HG02840 (cell line): ENCODE measurements at regions not wholly inside any gene's neighbourhood (a gene's known extent, or its start where the extent isn't known, plus 50 kb on each side); places are given as distances from the start of the nearest gene placed in this dataset.
"Not testable (repeated sequence)": the region's sequence is repeated elsewhere in the genome, so short reads cannot be mapped to it uniquely, and the experiment has no call there.

Experiments used
- ATAC-seq: cut with Tn5 transposase; IDR thresholded peaks from one replicate; pipeline ENCODE4 v1.9.1; 2021; ENCODE audit warnings: mild to moderate bottlenecking, moderate library complexity, moderate number of reproducible peaks; ENCODE audit not compliant: unreplicated experiment, low FRiP score

DNA sequence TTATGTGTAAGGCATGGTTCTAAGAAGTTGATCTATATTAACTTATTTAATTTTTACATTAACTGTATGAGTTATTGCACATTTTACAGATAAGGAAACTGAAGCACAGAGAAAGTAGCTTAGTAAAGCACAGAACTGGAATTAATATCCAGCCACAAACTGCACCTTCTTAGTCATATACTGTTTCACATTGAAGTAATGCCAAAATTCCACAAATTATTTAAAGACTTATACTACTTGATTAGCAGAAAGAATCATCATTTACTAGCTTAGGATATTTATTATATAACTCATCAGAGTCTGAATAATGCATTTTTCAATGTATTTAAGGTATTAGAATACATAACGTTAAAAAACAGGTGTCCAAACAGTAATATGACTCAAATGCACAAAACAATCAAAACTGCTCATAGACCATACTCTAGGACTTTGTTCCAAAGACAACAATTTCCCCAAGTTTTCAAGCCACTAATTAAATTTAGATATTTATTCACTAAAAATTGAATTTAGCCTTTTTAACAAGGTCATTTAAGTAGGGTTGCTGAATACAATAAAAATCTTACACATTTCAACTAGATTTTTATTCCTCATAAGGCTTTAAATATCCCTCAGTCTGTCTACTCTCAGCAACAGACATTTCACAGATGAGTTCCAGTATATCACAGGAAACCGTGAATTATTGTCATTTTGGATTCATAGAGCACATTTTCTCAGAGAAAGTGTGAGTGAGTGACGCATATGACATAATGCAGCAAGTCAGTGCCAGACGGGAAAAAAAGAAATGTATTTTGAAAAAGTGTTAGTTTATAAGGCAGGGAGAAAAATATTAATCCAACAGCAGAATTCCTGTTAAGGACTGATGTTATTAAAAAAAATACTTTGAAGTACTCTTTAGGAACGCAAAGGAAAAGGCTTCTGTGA lies 782.5 kb downstream of the TMTC2 start:
- no peak for ATAC-seq

DNA sequence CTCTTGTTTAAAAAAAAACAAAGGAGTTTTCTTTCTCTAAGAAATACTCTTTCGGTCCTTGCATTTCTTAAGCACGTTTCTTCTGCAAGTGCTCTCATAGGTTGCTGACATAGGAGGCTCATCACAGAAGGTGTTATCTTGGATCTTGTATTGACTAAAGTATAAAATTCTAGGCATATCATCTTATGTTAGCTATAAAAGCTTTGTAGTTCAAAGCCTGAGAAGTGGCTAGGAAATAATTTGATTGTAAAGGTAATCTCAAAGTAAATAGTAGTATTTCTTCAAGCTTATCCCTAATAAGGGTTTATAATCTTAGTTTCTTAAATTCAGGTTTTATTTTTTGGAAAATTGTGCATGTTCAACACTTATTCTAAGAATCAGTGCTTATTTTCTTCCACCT lies 778.9 kb downstream of the TMTC2 start:
- no peak for ATAC-seq

- ATAC-seq = no peak
These were observed 775.7 kb downstream of the TMTC2 start for GRCh38 chr12:83462419-83462818.

DNA sequence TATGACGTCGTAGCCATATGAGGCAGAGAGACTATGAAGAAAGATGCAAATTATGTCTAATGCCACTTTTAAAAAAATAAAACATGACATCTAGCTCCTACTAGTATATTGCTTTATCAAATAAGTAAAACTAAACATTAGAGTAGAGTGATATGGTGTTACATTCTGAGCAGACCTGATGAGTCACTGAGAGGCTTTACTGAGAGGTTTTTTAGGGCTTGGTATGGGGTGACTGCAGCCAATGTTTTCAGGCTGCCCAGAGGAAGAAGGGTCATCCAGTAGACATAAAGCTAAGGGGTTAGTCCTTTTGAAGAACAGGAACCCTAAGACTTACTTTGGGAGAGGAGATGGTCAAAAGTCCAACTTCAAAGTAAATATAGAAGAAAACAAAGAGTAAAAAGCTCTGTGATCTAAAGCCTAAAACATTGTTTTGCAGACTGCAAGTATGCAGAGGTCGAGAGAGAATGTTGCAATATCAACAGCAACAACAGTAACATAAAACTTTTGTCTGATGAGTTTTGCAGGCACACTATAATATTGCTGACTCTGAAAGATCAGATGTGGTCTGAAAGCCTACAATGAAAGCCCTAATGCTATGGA lies 774.7 kb downstream of the TMTC2 start:
- no peak for ATAC-seq

- no peak for ATAC-seq
These were observed 764.5 kb downstream of the TMTC2 start for GRCh38 chr12:83451189-83451588.

DNA sequence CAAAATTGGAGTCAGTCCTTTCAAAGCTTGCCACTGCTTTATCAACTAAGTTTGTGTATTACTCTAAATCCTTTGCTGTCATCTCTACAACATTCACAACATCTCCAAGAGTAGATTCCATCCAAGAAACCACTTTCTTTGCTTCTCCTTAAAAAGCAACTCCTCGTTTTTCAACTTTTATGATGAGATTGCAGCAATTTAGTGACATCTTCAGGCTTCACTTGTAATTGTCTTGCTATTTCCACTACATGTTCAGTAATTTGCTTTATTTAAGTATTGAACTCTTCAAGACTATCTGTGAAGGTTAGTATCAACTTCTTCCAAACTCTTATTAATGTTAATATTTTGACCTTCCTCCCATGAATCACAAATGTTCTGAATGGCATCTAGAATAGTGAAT lies 747.9 kb downstream of the TMTC2 start:
- ATAC-seq = no peak

DNA sequence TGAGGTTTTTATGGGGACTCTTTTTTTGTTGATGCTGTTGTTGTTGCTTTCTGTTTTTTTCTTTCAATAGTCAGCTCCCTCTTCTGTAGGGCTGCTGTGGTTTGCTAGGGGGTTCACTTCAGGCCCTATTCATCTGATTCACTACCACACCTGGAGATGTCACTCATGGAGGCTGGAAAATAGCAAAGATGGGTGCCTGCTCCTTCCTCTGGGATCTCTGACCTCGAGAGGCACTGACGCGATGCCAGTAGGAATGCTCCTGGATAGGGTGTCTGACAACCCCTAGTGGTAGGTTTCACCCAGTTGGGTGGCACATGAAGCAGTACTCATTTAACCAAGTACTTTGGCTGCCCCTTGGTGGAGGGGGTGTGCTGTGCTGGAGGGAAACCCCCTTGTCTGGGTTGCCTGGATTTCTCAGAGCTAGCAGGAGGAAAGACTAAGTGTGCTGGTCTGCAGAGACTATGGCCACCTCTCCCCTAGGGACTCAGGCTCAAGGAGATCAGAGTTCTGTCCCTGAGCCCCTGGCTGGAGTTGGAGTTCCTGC lies 745.5 kb downstream of the TMTC2 start:
- ATAC-seq = no peak

GRCh38 chr12:83427586-83428136 lies 741.0 kb downstream of the TMTC2 start:
- ATAC-seq = not testable (repeated sequence)

DNA sequence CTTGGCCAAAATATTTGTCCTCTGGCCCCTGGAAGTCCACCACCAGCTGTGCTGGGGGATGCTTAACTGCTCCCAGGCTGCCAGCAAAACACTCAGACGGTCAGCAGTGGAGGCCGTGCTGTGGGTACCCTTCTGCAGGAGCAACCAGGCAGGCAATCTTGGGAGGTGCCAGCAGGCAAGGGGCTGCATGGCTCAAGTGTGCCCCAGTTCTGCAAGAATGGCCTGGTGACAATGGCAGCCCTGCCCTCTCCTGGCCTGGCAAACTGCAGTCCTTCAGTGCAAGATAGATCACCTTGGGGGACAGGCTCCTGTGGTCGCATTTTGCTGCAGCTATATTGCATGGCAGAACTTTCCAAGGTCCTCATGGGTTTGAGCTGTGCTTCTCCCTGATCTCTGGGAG lies 728.3 kb downstream of the TMTC2 start:
- ATAC-seq = no peak

DNA sequence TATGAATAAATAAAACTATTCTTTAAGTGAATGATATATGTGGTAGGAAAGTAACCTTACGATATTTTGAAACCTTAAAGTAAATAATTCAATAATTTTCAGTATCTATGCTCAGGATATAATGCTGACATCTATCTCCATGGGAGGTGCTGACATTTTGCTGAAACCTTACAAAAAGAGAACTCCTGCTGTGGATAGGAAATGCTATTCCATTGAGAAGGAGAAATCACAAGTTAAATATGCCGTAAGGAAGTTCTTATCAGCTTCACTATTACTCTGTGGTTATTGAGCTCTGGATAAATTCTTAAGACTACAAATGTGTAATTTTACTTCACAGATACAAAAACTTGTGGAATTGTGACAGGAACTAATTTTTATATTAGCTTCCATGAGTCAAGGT lies 722.1 kb downstream of the TMTC2 start:
- no peak for ATAC-seq

GRCh38 chr12:83408146-83408545 lies 721.4 kb downstream of the TMTC2 start:
- ATAC-seq = no peak

DNA sequence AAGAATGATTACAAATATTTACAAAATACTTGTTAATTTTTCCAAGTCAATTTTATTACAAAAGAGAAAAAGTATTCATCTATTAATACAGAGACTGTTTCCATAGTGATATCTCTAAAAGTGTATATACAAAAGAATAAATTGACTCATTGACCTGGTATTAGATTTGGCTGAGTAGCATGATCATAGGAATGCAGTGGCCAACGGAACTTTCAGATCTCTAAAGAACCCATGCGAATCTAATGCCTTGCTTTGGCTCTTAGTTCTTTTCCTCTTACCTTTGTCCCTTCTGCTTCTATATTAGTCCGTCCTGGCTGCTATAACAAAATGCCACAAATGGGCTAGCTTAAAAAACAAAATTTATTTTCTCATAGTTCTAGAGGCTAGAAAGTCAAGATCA lies 717.8 kb downstream of the TMTC2 start:
- no peak for ATAC-seq

GRCh38 chr12:83390186-83390585 lies 703.5 kb downstream of the TMTC2 start:
- ATAC-seq = no peak

GRCh38 chr12:83389237-83389996 lies 702.7 kb downstream of the TMTC2 start:
- ATAC-seq = no peak

GRCh38 chr12:83388551-83388950 lies 701.8 kb downstream of the TMTC2 start:
- ATAC-seq = no peak

- no peak for ATAC-seq
These were observed 700.0 kb downstream of the TMTC2 start for GRCh38 chr12:83386527-83387264.

DNA sequence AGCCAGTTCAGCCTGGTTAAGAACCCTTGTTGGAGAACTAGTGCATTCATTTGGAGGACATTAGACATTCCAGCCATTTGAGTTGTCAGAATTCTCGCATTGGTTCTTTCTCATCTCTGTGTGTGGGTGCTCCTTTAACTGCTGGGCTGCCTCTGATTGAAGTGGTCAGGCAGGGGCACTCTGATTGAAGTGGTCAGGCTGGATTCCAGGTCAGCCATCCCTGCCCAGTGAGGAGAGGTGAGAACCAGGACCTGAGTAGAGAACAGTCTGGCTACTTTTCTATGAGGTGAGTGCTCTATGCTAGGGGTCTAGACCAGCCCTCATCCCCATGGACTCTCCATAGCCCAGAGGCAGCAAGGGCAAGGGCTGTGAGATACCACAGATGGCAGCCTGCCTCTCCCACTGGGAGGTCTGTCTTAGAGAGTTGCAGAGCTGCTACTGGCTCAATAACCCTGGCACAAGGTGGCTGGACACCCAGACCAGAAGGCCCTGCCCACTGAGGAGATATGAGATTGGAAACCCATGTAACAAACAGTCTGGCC lies 691.6 kb downstream of the TMTC2 start:
- no peak for ATAC-seq

DNA sequence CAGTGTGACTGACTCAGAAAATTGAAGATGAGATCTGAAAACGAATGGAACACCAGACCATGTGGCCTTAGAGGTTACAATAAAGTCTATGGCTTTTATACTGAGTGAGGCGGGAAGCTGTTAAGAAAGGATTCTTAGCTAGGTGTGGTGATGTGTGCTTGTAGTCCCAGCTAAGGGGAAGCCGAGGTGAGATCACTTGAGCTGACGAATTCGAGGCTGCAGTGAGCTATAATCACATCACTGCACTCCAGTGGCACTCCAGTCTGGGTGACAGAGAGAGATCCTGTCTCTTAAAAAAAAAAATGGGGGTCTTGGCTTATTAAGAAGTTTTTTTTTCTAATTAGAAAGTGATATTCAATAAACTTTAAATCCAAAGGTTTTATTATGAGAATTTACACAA lies 678.6 kb downstream of the TMTC2 start:
- no peak for ATAC-seq

DNA sequence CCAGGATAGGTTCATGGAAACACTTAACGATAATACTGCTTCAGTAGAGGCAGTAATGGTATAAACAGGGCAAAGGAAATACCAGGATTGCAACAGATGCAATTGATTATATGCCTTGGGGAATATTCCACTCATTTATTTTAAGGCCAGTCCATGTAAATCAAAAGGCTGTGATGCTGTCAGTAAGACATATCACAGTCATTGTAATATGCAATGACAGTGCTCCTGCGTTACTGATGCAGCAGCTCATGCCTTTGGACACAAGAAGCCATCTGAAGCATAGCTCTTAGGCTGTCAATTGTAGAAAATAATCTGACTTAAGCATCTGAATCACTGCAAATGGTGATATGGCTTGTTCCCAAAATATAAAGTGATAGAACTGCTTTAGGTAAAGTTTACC lies 674.8 kb downstream of the TMTC2 start:
- no peak for ATAC-seq

DNA sequence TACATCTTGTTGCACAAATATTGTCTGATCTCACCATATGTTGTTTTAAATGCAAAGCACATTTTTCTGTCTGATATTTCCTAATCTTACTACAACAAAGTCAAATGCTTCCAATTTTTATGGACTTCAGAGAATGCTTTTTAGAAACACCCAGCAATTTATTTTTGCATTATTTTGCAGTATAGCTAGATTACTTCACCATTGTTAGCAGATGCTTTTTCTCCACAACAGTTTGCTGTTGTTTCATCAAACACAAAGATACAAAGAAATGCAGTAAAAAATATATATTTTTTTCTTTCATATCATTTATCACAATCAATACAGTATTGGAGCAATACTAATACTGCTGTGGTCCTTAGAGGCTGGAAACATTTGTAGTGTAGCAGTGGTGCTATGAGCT lies 674.4 kb downstream of the TMTC2 start:
- ATAC-seq = no peak
